GM18861 (cell line): ENCODE measurements at regions not wholly inside any gene's neighbourhood (a gene's known extent, or its start where the extent isn't known, plus 50 kb on each side); places are given as distances from the start of the nearest gene placed in this dataset.

Experiments
- ATAC-seq: cut with Tn5 transposase; IDR thresholded peaks from one replicate; pipeline ENCODE4 v1.9.1; 2021; ENCODE audit not compliant: unreplicated experiment

GRCh38 chr16:5598793-5599192 lies 501.2 kb upstream of the EEF2KMT start:
- ATAC-seq: no peak

- ATAC-seq: no peak
These were observed 498.3 kb upstream of the EEF2KMT start for GRCh38 chr16:5595849-5596248.

- no peak for ATAC-seq
These were observed 492.8 kb upstream of the EEF2KMT start for GRCh38 chr16:5590416-5590815.

GRCh38 chr16:5589812-5590373 lies 492.3 kb upstream of the EEF2KMT start:
- ATAC-seq: no peak

- ATAC-seq: no peak
These were observed 486.5 kb upstream of the EEF2KMT start for GRCh38 chr16:5584109-5584508.

GRCh38 chr16:5582529-5582928 lies 484.9 kb upstream of the EEF2KMT start:
- no peak for ATAC-seq

GRCh38 chr16:5581908-5582307 lies 484.3 kb upstream of the EEF2KMT start:
- ATAC-seq: no peak

GRCh38 chr16:5581428-5581827 lies 483.8 kb upstream of the EEF2KMT start:
- ATAC-seq: no peak

- ATAC-seq: no peak
These were observed 483.2 kb upstream of the EEF2KMT start for GRCh38 chr16:5580772-5581171.

- no peak for ATAC-seq
These were observed 482.7 kb upstream of the EEF2KMT start for GRCh38 chr16:5580296-5580695.

GRCh38 chr16:5578980-5579379 lies 481.4 kb upstream of the EEF2KMT start:
- ATAC-seq: no peak

GRCh38 chr16:5577463-5577862 lies 479.9 kb upstream of the EEF2KMT start:
- ATAC-seq: no peak

- ATAC-seq: no peak
These were observed 478.2 kb upstream of the EEF2KMT start for GRCh38 chr16:5575646-5576245.

GRCh38 chr16:5575121-5575520 lies 477.5 kb upstream of the EEF2KMT start:
- ATAC-seq: no peak

- no peak for ATAC-seq
These were observed 474.5 kb upstream of the EEF2KMT start for GRCh38 chr16:5572056-5572455.

- no peak for ATAC-seq
These were observed 473.9 kb upstream of the EEF2KMT start for GRCh38 chr16:5571446-5571845.

GRCh38 chr16:5561800-5562199 lies 464.2 kb upstream of the EEF2KMT start:
- no peak for ATAC-seq

- ATAC-seq: no peak
These were observed 462.5 kb upstream of the EEF2KMT start for GRCh38 chr16:5560084-5560483.

- ATAC-seq: no peak
These were observed 460.4 kb upstream of the EEF2KMT start for GRCh38 chr16:5557966-5558365.

GRCh38 chr16:5557448-5557847 lies 459.9 kb upstream of the EEF2KMT start:
- ATAC-seq: no peak

GRCh38 chr16:5556158-5556810 lies 458.7 kb upstream of the EEF2KMT start:
- ATAC-seq: no peak

- no peak for ATAC-seq
These were observed 454.3 kb upstream of the EEF2KMT start for GRCh38 chr16:5551909-5552308.

- ATAC-seq: no peak
These were observed 452.2 kb upstream of the EEF2KMT start for GRCh38 chr16:5549802-5550201.
